GM12891 (cell line): ENCODE measurements at regions not wholly inside any gene's neighbourhood (a gene's known extent, or its start where the extent isn't known, plus 50 kb on each side); places are given as distances from the start of the nearest gene placed in this dataset.

Source experiments
- PAX5 ChIP-seq: IDR thresholded peaks from 2 replicates; pipeline ENCODE4 v1.6.1; 2011; ENCODE audit warnings: low read length, moderate library complexity, mild to moderate bottlenecking; ENCODE audit not compliant: insufficient read depth, severe bottlenecking
- POLR2A ChIP-seq: IDR thresholded peaks from 2 replicates; pipeline ENCODE4 v1.6.1; 2011; ENCODE audit warnings: low read depth, low read length, control low read depth
- POLR2AphosphoS5 ChIP-seq: IDR thresholded peaks from 2 replicates; pipeline ENCODE4 v1.6.1; 2011; ENCODE audit warnings: low read depth, low read length, control low read depth
- POU2F2 ChIP-seq: IDR thresholded peaks from 2 replicates; pipeline ENCODE4 v1.6.1; 2011; ENCODE audit warnings: low read depth, mild to moderate bottlenecking, control low read depth, low read length, moderate library complexity
- SPI1 ChIP-seq: IDR thresholded peaks from 2 replicates; pipeline ENCODE4 v1.6.1; 2011; ENCODE audit warnings: low read depth, low read length, control low read depth
- TAF1 ChIP-seq: IDR thresholded peaks from 2 replicates; pipeline ENCODE4 v1.6.1; 2011; ENCODE audit warnings: low read depth, low read length, control low read depth

DNA sequence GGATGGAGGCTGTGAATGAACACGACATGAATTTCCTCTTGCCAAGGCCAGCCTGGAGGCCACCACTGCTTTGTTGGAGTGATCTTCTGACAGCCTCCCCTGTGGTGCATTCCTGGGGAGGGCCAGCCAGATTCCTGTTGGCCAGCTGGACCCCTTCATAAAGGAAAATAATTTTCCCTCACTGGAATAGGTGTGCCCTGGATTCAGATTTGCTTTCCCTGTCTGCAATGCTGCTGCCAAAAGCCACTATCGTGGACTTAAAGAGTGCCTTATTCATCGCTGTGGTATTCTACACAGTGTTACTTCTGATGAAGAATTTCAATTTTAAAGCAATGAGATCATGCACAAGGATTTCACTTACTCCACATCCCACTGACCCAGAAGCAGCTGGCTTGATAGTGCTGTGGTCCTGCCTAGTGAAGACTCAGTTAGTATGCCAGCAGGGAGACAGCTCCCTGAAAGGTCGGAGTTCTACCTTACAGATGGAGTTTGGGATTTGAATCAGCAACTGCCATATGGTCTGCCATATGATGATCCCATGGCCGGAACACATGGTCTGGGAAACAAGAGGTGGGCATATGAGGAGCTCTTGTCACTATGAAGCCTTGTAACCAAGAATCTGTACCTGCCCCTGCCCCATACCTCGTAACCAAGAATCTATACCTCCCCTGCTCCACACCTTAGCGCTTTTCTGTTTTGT lies 145.2 kb downstream of the KLF13 start:
- TF ChIP-seq POLR2A (no peak), SPI1 (no peak), POLR2AphosphoS5 (no peak), TAF1 (no peak), POU2F2 (no peak), PAX5 (no peak)
